ENCODE measurements at regions not wholly inside any gene's neighbourhood (a gene's known extent, or its start where the extent isn't known, plus 50 kb on each side); places are given as distances from the start of the nearest gene placed in this dataset.
"Not testable (repeated sequence)": the region's sequence is repeated elsewhere in the genome, so short reads cannot be mapped to it uniquely, and the experiment has no call there.

DNA sequence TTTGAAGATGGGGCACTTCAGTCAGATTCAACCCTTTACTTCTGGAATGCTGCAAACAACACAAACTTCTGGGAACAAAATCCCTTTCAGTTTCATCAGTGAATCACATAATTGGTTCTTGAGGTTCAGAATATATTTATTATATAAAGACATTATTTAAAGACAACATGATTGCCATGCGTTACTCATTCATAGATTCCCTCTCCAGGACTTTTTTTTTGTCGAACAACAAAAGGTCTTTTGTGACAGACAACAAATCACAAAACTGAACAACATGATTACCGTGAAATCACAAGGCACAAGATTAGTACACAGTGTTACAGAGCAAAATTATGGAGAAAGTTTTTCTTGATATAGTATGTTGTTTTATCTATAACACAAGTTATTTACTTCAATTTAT lies 1815.0 kb downstream of the NCAM2 start:
- DNase-seq (ENCODE audit: low read depth, low spot score), result no peak
- Histone ChIP-seq H3K27me3 (ENCODE audit: control insufficient read depth, insufficient read depth, low read length) (no peaks in the 10 kb centered on the region), H3K27ac (ENCODE audit: low read depth, low read length) (no peak overlapping the region), H3K4me3 (ENCODE audit: low read depth, low read length) (no peak overlapping the region), H3K9me3 (ENCODE audit: control insufficient read depth, insufficient read depth, low read length) (peaks cover 8% of the 10 kb centered on the region)
- ChIA-PET CTCF (no interaction called here), POLR2A (no interaction called here)
- TF ChIP-seq, protein P1, sequence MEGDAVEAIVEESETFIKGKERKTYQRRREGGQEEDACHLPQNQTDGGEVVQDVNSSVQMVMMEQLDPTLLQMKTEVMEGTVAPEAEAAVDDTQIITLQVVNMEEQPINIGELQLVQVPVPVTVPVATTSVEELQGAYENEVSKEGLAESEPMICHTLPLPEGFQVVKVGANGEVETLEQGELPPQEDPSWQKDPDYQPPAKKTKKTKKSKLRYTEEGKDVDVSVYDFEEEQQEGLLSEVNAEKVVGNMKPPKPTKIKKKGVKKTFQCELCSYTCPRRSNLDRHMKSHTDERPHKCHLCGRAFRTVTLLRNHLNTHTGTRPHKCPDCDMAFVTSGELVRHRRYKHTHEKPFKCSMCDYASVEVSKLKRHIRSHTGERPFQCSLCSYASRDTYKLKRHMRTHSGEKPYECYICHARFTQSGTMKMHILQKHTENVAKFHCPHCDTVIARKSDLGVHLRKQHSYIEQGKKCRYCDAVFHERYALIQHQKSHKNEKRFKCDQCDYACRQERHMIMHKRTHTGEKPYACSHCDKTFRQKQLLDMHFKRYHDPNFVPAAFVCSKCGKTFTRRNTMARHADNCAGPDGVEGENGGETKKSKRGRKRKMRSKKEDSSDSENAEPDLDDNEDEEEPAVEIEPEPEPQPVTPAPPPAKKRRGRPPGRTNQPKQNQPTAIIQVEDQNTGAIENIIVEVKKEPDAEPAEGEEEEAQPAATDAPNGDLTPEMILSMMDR (IDR thresholded peaks at IDR 0.05; ENCODE audit: low read depth, low read length), result no peak

DNA sequence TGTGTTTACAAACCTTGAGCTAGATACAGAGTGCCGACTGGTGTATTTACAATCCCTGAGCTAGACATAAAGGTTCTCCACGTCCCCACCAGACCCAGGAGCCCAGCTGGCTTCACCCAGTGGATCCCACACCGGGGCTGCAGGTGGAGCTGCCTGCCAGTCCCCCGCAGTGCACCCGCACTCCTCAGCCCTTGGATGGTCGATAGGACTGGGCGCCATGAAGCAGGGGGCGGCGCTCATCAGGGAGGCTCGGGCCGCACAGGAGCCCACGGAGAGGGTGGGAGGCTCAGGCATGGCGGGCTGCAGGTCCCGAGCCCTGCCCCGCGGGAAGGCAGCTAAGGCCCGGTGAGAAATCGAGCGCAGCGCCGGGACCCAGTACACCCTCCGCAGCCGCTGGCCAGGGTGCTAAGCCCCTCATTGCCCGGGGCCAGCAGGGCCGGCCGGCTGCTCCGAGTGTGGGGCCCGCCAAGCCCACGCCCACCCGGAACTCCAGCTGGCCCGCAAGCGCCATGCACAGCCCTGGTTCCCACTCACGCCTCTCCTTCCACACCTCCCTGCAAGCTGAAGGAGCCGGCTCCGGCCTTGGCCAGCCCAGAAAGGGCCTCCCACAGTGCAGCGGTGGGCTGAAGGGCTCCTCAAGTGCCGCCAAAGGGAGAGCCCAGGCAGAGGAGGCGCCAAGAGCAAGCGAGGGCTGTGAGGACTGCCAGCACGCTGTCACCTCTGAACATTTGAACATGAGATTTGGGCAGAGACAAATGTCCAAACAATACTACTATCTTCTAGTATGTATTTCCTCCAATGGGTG lies 1820.7 kb downstream of the NCAM2 start:
- CTCF ChIA-PET; DNase-seq (ENCODE audit: low read depth, low spot score); H3K4me3 ChIP-seq (ENCODE audit: low read depth, low read length); H3K27ac ChIP-seq (ENCODE audit: low read depth, low read length); POLR2A ChIA-PET; H3K27me3 ChIP-seq (ENCODE audit: control insufficient read depth, insufficient read depth, low read length); H3K9me3 ChIP-seq (ENCODE audit: control insufficient read depth, insufficient read depth, low read length): not testable (repeated sequence)

DNA sequence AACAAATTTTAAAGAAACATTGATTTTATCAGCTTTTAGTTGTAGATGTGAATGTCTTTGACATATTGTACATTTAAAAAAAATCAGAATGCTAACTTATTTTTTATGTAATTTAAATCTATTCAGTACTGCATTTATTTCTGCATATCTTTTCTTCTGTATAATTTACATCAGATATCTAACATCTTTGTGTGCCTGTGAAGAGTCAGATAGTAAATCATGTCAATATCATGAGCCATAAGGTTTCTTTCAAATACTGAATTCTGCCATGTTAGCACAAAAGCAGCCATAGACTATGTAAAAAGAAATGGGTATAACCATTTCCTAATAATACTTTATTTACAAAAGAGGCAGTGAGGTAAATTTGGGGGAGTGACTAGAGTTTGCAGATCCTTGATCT lies 1829.2 kb downstream of the NCAM2 start:
- H3K9me3 ChIP-seq (ENCODE audit: control insufficient read depth, insufficient read depth, low read length), result peaks cover 14% of the 10 kb centered on the region; the same call in 1 of the 2 replicates
- no peak for DNase-seq (ENCODE audit: low read depth, low spot score)
- H3K27ac ChIP-seq (ENCODE audit: low read depth, low read length), result no peak overlapping the region
- no peaks in the 10 kb centered on the region for H3K27me3 ChIP-seq (ENCODE audit: control insufficient read depth, insufficient read depth, low read length)
- TF ChIP-seq, protein P1 (IDR thresholded peaks at IDR 0.05; ENCODE audit: low read depth, low read length), result no peak
- ChIA-PET CTCF (no interaction called here), POLR2A (no interaction called here)
- no peak overlapping the region for H3K4me3 ChIP-seq (ENCODE audit: low read depth, low read length)

DNA sequence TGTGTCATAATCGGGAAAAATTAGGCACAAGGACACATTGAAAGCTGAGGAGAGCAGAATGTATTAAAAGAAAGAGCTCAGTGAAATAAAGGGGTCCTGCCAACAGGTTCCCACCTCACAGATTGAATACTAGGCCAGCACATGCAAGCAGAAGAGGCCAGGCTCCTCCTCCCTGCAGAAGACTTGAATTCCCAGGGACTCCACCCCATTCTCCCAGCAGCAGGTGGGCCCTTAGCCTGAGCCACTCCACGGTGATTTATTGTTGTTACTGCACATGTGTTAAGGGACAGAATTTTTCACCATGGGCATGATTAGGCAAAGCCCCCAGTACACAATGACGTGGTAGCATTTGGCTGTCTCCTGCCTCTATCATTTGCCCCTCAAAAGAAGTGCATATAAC lies 1844.7 kb downstream of the NCAM2 start:
- POLR2A ChIA-PET, result no interaction called here

DNA sequence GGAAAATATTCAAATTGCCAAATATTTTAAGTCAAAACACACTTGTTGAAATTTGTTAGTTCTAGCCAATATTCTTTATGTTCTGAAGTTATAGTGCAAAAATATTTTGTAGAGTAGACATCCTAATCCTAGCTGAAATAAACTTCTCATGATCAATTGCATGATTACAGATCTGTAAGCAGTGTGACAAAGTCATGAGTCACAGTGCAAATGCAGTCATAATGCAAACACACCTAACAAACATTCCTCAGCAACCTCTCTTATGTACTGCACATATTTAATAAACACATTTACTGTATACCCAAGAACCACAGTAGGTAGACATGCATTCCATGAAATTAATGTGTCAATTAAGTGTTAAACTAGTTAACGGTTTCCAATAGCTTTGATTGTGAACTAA lies 1857.4 kb downstream of the NCAM2 start:
- peaks cover 8% of the 10 kb centered on the region; the same call in 1 of the 2 replicates for H3K9me3 ChIP-seq (ENCODE audit: control insufficient read depth, insufficient read depth, low read length)
- no peak overlapping the region for H3K4me3 ChIP-seq (ENCODE audit: low read depth, low read length)
- H3K27ac ChIP-seq (ENCODE audit: low read depth, low read length), result no peak overlapping the region
- DNase-seq (ENCODE audit: low read depth, low spot score), result no peak
- H3K27me3 ChIP-seq (ENCODE audit: control insufficient read depth, insufficient read depth, low read length), result no peaks in the 10 kb centered on the region
- TF ChIP-seq, protein P1 (IDR thresholded peaks at IDR 0.05; ENCODE audit: low read depth, low read length), result no peak
- ChIA-PET CTCF (no interaction called here), POLR2A (no interaction called here)

More for the DNA sequence above, 1844.7 kb downstream of the NCAM2 start:
- peaks cover 17% of the 10 kb centered on the region for H3K9me3 ChIP-seq (ENCODE audit: control insufficient read depth, insufficient read depth, low read length)
- no peak for DNase-seq (ENCODE audit: low read depth, low spot score)
- H3K4me3 ChIP-seq (ENCODE audit: low read depth, low read length), result no peak overlapping the region
- CTCF ChIA-PET, result interaction anchor here (0.6 kb wide), 1 partner anchor 60 kb away, joined by 4 read pairs; no protein-coding TSS in a partner anchor
- TF ChIP-seq, protein P1 (IDR thresholded peaks at IDR 0.05; ENCODE audit: low read depth, low read length), result no peak
- H3K27me3 ChIP-seq (ENCODE audit: control insufficient read depth, insufficient read depth, low read length), result no peaks in the 10 kb centered on the region
- no peak overlapping the region for H3K27ac ChIP-seq (ENCODE audit: low read depth, low read length)

Measured in AG04450 (cell line).